GM12865 (cell line): ENCODE measurements at regions not wholly inside any gene's neighbourhood (a gene's known extent, or its start where the extent isn't known, plus 50 kb on each side); places are given as distances from the start of the nearest gene placed in this dataset.

ENCODE experiments used
- DNase-seq: peaks from one replicate; pipeline ENCODE4 v3.0.0; 2010; ENCODE audit warnings: low read depth
- H3K4me3 ChIP-seq: 2 replicates; pipeline ENCODE4 v1.5.1; 2011; ENCODE audit warnings: mild to moderate bottlenecking, low read depth, low read length, control low read depth
- TF ChIP-seq, protein P1 (sequence below): IDR thresholded peaks from 2 replicates; pipeline ENCODE4 v1.5.1; 2011; ENCODE audit warnings: low read length, control low read depth, low read depth, inconsistent platforms; ENCODE audit not compliant: insufficient read depth; ENCODE audit errors: missing control alignments

DNA sequence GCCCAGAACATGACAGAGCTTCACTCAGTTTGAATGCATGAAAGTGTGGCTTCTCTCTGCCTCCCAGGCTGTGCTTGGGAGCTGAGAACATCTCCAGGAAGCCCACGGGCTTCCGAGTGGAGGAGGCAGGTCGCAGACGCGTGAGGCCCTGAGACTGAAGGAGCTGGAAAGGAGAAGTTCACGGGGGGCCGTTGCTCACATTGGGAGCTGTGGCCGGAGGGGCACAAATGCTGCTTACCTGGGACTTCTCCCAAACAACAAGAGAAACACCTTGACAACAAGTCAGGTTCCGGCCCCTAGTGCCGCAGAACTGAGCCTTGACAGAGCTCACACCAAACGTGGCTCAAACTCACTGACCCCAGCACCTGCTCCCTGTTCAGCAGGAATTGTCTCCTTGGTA is 207.0 kb downstream of the BRD1 start:
- no peak for DNase-seq
- TF ChIP-seq, protein P1, sequence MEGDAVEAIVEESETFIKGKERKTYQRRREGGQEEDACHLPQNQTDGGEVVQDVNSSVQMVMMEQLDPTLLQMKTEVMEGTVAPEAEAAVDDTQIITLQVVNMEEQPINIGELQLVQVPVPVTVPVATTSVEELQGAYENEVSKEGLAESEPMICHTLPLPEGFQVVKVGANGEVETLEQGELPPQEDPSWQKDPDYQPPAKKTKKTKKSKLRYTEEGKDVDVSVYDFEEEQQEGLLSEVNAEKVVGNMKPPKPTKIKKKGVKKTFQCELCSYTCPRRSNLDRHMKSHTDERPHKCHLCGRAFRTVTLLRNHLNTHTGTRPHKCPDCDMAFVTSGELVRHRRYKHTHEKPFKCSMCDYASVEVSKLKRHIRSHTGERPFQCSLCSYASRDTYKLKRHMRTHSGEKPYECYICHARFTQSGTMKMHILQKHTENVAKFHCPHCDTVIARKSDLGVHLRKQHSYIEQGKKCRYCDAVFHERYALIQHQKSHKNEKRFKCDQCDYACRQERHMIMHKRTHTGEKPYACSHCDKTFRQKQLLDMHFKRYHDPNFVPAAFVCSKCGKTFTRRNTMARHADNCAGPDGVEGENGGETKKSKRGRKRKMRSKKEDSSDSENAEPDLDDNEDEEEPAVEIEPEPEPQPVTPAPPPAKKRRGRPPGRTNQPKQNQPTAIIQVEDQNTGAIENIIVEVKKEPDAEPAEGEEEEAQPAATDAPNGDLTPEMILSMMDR, result no peak
- H3K4me3 ChIP-seq, result no peak overlapping the region

- TF ChIP-seq, protein P1, result no peak
- no peak overlapping the region for H3K4me3 ChIP-seq
- no peak for DNase-seq
Observed at GRCh38 chr22:49620003-49620556, 207.6 kb downstream of the BRD1 start.

GRCh38 chr22:49619301-49619700 is 208.4 kb downstream of the BRD1 start:
- DNase-seq, result no peak
- H3K4me3 ChIP-seq, result no peak overlapping the region
- TF ChIP-seq, protein P1, result no peak

DNA sequence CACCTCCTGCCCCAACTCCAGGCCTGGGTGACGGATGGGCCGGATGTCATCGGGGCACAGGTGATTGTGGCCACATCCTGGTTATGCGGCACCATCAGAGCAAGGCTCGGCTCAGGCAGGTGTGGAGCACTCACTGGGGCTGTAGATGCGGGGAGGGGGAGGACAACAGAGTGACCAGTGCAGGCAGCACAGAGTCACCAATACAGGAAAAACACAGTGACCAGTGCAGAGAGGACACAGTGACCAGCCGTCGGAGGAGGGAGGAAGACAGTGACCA is 209.1 kb downstream of the BRD1 start:
- H3K4me3 ChIP-seq, result no peak overlapping the region
- DNase-seq, result no peak
- TF ChIP-seq, protein P1, result no peak

DNA sequence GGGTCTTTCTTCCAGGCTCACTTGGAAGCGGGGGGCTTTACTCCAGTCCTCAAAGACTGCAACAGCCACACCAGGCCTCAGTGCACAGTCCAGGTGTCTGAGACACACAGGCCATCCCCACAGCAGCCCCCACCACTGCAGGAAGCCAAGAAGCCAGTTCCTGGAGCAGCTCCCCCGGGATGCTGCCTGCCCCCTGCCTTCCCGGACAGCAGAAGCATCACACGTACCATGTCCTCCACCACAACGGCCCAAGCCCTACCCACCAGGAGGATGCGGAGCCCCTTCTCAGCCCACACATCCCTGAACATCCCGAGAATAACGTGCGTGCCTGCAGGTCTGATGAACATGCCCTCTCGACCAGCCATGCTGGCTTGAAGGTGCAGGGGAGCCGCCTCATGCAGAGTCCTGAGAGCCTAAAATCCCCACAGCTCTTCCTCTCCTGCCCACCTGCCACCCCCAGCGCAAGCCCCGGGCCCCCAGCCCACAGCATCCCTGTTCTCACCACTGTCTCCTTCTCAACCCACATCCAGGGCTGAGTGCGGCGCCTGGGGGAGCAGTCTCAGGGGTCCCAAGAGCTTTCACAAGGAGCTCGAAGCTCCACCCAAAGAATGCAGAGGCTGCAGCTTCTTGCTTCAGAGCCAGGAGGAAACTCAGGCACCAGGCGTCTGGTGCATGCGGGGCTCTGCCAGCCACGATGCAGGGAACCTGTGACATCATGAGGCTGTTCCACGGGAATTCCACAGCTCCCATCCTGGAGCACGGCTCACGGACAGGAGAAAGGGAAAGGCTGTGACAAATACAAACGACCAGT is 209.6 kb downstream of the BRD1 start:
- TF ChIP-seq, protein P1, result no peak
- H3K4me3 ChIP-seq, result no peak overlapping the region
- no peak for DNase-seq

- no peak for DNase-seq
- H3K4me3 ChIP-seq, result no peak overlapping the region
- TF ChIP-seq, protein P1, result no peak
Observed at GRCh38 chr22:49617264-49617663, 210.4 kb downstream of the BRD1 start.
